ENCODE measurements at regions not wholly inside any gene's neighbourhood (a gene's known extent, or its start where the extent isn't known, plus 50 kb on each side); places are given as distances from the start of the nearest gene placed in this dataset.
A peak's percentile ranks its signal among the peaks of the same experiment; 100 is the strongest.

GRCh38 chr16:65494080-65494479 lies 372.2 kb upstream of the CDH11 start:
- no peak overlapping the region for H3K27ac ChIP-seq (ENCODE audit: low read depth, low read length)
- Mint-ChIP-seq H3K36me3 (ENCODE audit: low read depth) (no peaks in the 10 kb centered on the region), H3K9me3 (no peaks in the 10 kb centered on the region), H3K4me1 (peaks cover 11% of the 10 kb centered on the region), H3K27ac (no peak overlapping the region), H3K4me3 (no peak overlapping the region), H3K27me3 (ENCODE audit: insufficient read depth) (peaks cover 2% of the 10 kb centered on the region)
- TF ChIP-seq, protein P1, sequence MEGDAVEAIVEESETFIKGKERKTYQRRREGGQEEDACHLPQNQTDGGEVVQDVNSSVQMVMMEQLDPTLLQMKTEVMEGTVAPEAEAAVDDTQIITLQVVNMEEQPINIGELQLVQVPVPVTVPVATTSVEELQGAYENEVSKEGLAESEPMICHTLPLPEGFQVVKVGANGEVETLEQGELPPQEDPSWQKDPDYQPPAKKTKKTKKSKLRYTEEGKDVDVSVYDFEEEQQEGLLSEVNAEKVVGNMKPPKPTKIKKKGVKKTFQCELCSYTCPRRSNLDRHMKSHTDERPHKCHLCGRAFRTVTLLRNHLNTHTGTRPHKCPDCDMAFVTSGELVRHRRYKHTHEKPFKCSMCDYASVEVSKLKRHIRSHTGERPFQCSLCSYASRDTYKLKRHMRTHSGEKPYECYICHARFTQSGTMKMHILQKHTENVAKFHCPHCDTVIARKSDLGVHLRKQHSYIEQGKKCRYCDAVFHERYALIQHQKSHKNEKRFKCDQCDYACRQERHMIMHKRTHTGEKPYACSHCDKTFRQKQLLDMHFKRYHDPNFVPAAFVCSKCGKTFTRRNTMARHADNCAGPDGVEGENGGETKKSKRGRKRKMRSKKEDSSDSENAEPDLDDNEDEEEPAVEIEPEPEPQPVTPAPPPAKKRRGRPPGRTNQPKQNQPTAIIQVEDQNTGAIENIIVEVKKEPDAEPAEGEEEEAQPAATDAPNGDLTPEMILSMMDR (conservative IDR thresholded peaks at IDR 0.05) = no peak
- H3K4me1 ChIP-seq (ENCODE audit: control insufficient read depth, insufficient read depth, low read length) = no peaks in the 10 kb centered on the region
- no peak overlapping the region for H3K4me3 ChIP-seq (ENCODE audit: low read length)
- H3K36me3 ChIP-seq (ENCODE audit: control insufficient read depth, insufficient read depth, low read length) = no peaks in the 10 kb centered on the region
- no peak overlapping the region for H3K9ac ChIP-seq (ENCODE audit: extremely low read depth, low read length, poor library complexity, severe bottlenecking)
- H3K9me3 ChIP-seq (ENCODE audit: control insufficient read depth, low read length) = no peaks in the 10 kb centered on the region
- no peak for DNase-seq
- WGBS, 2 experiments (ENCODE audit: insufficient coverage in 1 of 2, insufficient read length in 1 of 2) = 100% methylated on average over 1 of the region's 1 CpG; no CpG with 5 or more reads in 1 of the 2 experiments
- H3K27me3 ChIP-seq (ENCODE audit: control insufficient read depth, insufficient read depth, low read length, poor library complexity, severe bottlenecking) = no peaks in the 10 kb centered on the region

DNA sequence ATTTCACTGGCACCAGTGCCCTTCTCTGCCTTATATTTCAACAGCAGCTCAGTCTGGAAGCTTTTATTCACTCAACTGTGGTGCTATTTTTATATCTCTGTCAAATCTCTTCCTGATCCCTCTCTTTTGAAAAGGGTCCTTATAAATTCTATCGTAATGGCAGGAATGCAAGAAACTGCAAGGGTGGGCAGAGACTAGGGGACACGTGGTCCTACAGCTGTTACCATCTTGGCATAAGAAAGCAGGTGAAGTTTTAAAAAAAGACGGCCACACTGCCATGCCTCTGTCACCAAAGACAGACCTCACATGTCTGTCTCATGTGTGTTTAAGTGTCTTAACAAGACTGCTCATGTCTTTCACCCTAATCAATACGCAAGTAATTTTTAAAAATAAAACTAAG lies 368.4 kb upstream of the CDH11 start:
- H3K4me3 Mint-ChIP-seq = no peak overlapping the region
- H3K27ac Mint-ChIP-seq = no peak overlapping the region
- 95 to 98% methylated on average over 4 of the region's 4 CpGs for WGBS, 2 experiments (ENCODE audit: insufficient coverage in 1 of 2, insufficient read length in 1 of 2)
- Histone ChIP-seq H3K36me3 (ENCODE audit: control insufficient read depth, insufficient read depth, low read length) (no peaks in the 10 kb centered on the region), H3K4me1 (ENCODE audit: control insufficient read depth, insufficient read depth, low read length) (no peaks in the 10 kb centered on the region), H3K9ac (ENCODE audit: extremely low read depth, low read length, poor library complexity, severe bottlenecking) (no peak overlapping the region), H3K27me3 (ENCODE audit: control insufficient read depth, insufficient read depth, low read length, poor library complexity, severe bottlenecking) (no peaks in the 10 kb centered on the region), H3K4me3 (ENCODE audit: low read length) (no peak overlapping the region), H3K27ac (ENCODE audit: low read depth, low read length) (no peak overlapping the region), H3K9me3 (ENCODE audit: control insufficient read depth, low read length) (no peaks in the 10 kb centered on the region)
- no peaks in the 10 kb centered on the region for H3K36me3 Mint-ChIP-seq (ENCODE audit: low read depth)
- DNase-seq = no peak
- no peaks in the 10 kb centered on the region for H3K9me3 Mint-ChIP-seq
- H3K27me3 Mint-ChIP-seq (ENCODE audit: insufficient read depth) = peaks cover 2% of the 10 kb centered on the region
- TF ChIP-seq, protein P1 (conservative IDR thresholded peaks at IDR 0.05) = no peak
- H3K4me1 Mint-ChIP-seq = peaks cover 11% of the 10 kb centered on the region

- peak; percentile 47 for DNase-seq
- H3K4me1 ChIP-seq (ENCODE audit: control insufficient read depth, insufficient read depth, low read length) = no peaks in the 10 kb centered on the region
- no peak overlapping the region for H3K27ac ChIP-seq (ENCODE audit: low read depth, low read length)
- H3K9me3 ChIP-seq (ENCODE audit: control insufficient read depth, low read length) = no peaks in the 10 kb centered on the region
- H3K27me3 ChIP-seq (ENCODE audit: control insufficient read depth, insufficient read depth, low read length, poor library complexity, severe bottlenecking) = no peaks in the 10 kb centered on the region
- TF ChIP-seq, protein P1 (conservative IDR thresholded peaks at IDR 0.05) = no peak
- no peak overlapping the region for H3K27ac Mint-ChIP-seq
- H3K9ac ChIP-seq (ENCODE audit: extremely low read depth, low read length, poor library complexity, severe bottlenecking) = no peak overlapping the region
- no peak overlapping the region for H3K4me3 Mint-ChIP-seq
- H3K27me3 Mint-ChIP-seq (ENCODE audit: insufficient read depth) = peaks cover 2% of the 10 kb centered on the region
- H3K4me1 Mint-ChIP-seq = peaks cover 9% of the 10 kb centered on the region
- no peaks in the 10 kb centered on the region for H3K9me3 Mint-ChIP-seq
- H3K4me3 ChIP-seq (ENCODE audit: low read length) = no peak overlapping the region
- H3K36me3 Mint-ChIP-seq (ENCODE audit: low read depth) = no peaks in the 10 kb centered on the region
- no peaks in the 10 kb centered on the region for H3K36me3 ChIP-seq (ENCODE audit: control insufficient read depth, insufficient read depth, low read length)
- WGBS, 2 experiments (ENCODE audit: insufficient coverage in 1 of 2, insufficient read length in 1 of 2) = 86% methylated on average over 4 of the region's 4 CpGs
These were observed 367.7 kb upstream of the CDH11 start for GRCh38 chr16:65489531-65490023.

Measured in endodermal cell (in vitro differentiated cells).